Adrenal gland (tissue), 5 donors: ENCODE measurements at regions not wholly inside any gene's neighbourhood (a gene's known extent, or its start where the extent isn't known, plus 50 kb on each side); places are given as distances from the start of the nearest gene placed in this dataset.

ENCODE experiments used
- CTCF ChIP-seq, 6 experiments: fragments of 450-650 bp in 4 of 6; fragments of 200-600 bp in 2 of 6; sonication (generic) in 1 of 6; IDR thresholded peaks; 1 replicate in 5 of 6; 2 replicates in 1 of 6; pipeline versions ENCODE4 v1.5.1 to v1.8.0; 2016 to 2021; ENCODE audit warnings: antibody characterized with exemption in 6 of 6, mild to moderate bottlenecking in 2 of 6, moderate library complexity in 1 of 6
- POLR2A ChIP-seq, 2 donors: fragments of 450-650 bp; IDR thresholded peaks; one replicate each; pipeline ENCODE4 v1.6.1; 2017; ENCODE audit warnings: antibody characterized with exemption in 2 of 2, mild to moderate bottlenecking in 2 of 2, moderate library complexity in 1 of 2
- donor health status: DM: no; HTN: no; CAD: no.

- TF ChIP-seq CTCF (IDR thresholded peaks at IDR 0.05) (no peak), POLR2A (IDR thresholded peaks at IDR 0.05) (no peak)
Measured at GRCh38 chr10:89093728-89094127, 103.1 kb downstream of the FAS start.
